HL-60 (cell line): ENCODE measurements at regions not wholly inside any gene's neighbourhood (a gene's known extent, or its start where the extent isn't known, plus 50 kb on each side); places are given as distances from the start of the nearest gene placed in this dataset.

Source experiments
- DNase-seq, 2 experiments: peaks; one replicate each; pipeline ENCODE4 v3.0.0-alpha.2; 2010 to 2020; ENCODE audit warnings: low read depth in 1 of 2, low spot score in 1 of 2
- H3K27ac ChIP-seq: fragments of 250-450 bp; sonication (Bioruptor Pico); replicated peaks from 2 replicates; pipeline ENCODE4 v1.5.1; 2020; ENCODE audit warnings: mild to moderate bottlenecking, moderate library complexity
- H3K27me3 ChIP-seq: fragments of 250-450 bp; sonication (Bioruptor Pico); 2 replicates; pipeline ENCODE4 v1.5.1; 2021; ENCODE audit warnings: mild to moderate bottlenecking, moderate library complexity; ENCODE audit not compliant: insufficient read depth, poor library complexity, severe bottlenecking
- H3K4me3 ChIP-seq: replicated peaks from 2 replicates; pipeline ENCODE4 v1.5.1; 2011; ENCODE audit warnings: mild to moderate bottlenecking, control low read depth, low read length; ENCODE audit not compliant: insufficient read depth
- CTCF ChIP-seq: IDR thresholded peaks from one replicate; pipeline ENCODE4 v1.5.1; 2011; ENCODE audit warnings: low read length, control low read depth, inconsistent platforms; ENCODE audit not compliant: insufficient read depth
- GABPA ChIP-seq: IDR thresholded peaks from 2 replicates; pipeline ENCODE4 v1.6.1; 2012; ENCODE audit warnings: low read depth
- POLR2AphosphoS5 ChIP-seq: IDR thresholded peaks from 2 replicates; pipeline ENCODE4 v1.6.1; 2012; ENCODE audit warnings: low read depth
- REST ChIP-seq: IDR thresholded peaks from 2 replicates; pipeline ENCODE4 v1.6.1; 2012; ENCODE audit warnings: low read depth; ENCODE audit not compliant: insufficient replicate concordance
- SPI1 ChIP-seq: IDR thresholded peaks from 2 replicates; pipeline ENCODE4 v1.6.1; 2012; ENCODE audit warnings: low read depth, mild to moderate bottlenecking, borderline replicate concordance

- Histone ChIP-seq H3K27ac (no peak overlapping the region), H3K4me3 (no peak overlapping the region), H3K27me3 (peaks cover 7% of the 10 kb centered on the region)
- DNase-seq = no peak
- TF ChIP-seq SPI1 (no peak), GABPA (no peak), CTCF (no peak), POLR2AphosphoS5 (no peak), REST (no peak)
Observed at GRCh38 chr16:22665048-22665797, 148.7 kb upstream of the HS3ST2 start.

GRCh38 chr16:22665803-22666202, 148.2 kb upstream of the HS3ST2 start:
- TF ChIP-seq CTCF = no peak
- TF ChIP-seq GABPA = no peak
- TF ChIP-seq SPI1 = no peak
- no peak for TF ChIP-seq POLR2AphosphoS5
- no peak for TF ChIP-seq REST
- DNase-seq = no peak
- H3K27ac ChIP-seq = no peak overlapping the region
- H3K27me3 ChIP-seq = peaks cover 4% of the 10 kb centered on the region
- no peak overlapping the region for H3K4me3 ChIP-seq

- DNase-seq = no peak
- H3K4me3 ChIP-seq = no peak overlapping the region
- no peak overlapping the region for H3K27ac ChIP-seq
- no peaks in the 10 kb centered on the region for H3K27me3 ChIP-seq
- TF ChIP-seq POLR2AphosphoS5 (no peak), GABPA (no peak), REST (no peak), CTCF (no peak), SPI1 (no peak)
Observed at GRCh38 chr16:22668318-22668717, 145.6 kb upstream of the HS3ST2 start.
